ENCODE measurements at regions not wholly inside any gene's neighbourhood (a gene's known extent, or its start where the extent isn't known, plus 50 kb on each side); places are given as distances from the start of the nearest gene placed in this dataset.
A peak's percentile ranks its signal among the peaks of the same experiment; 100 is the strongest.

- no peaks in the 10 kb centered on the region for H3K27me3 ChIP-seq (ENCODE audit: insufficient read depth, poor library complexity, severe bottlenecking)
Measured at GRCh38 chr22:22157348-22157725, 87.2 kb upstream of the VPREB1 start.

GRCh38 chr22:22156716-22157347, 87.8 kb upstream of the VPREB1 start:
- Histone ChIP-seq H3K27ac (replicated peaks) (peak overlapping the region; percentile 74), H3K4me3 (replicated peaks; ENCODE audit: insufficient read depth, low read length) (no peak overlapping the region), H3K27me3 (ENCODE audit: insufficient read depth, poor library complexity, severe bottlenecking) (no peaks in the 10 kb centered on the region)
- TF ChIP-seq CTCF (IDR thresholded peaks at IDR 0.05; ENCODE audit: insufficient read depth, low read length) (peak; percentile 67), SPI1 (IDR thresholded peaks at IDR 0.05; ENCODE audit: borderline replicate concordance, low read depth) (no peak), POLR2AphosphoS5 (IDR thresholded peaks at IDR 0.05; ENCODE audit: low read depth) (0 out of 2 replicates have a peak, but pooled peaks have one; percentile 29), GABPA (IDR thresholded peaks at IDR 0.05; ENCODE audit: low read depth) (peak; percentile 33; the same call in 1 of the 2 replicates)
- peak; percentile 67 to 88 for DNase-seq (ENCODE audit: low read depth in 1 of 2, low spot score in 1 of 2)

More at GRCh38 chr22:22157348-22157725, 87.2 kb upstream of the VPREB1 start:
- TF ChIP-seq POLR2AphosphoS5 (IDR thresholded peaks at IDR 0.05; ENCODE audit: low read depth): no peak
- no peak for TF ChIP-seq REST (IDR thresholded peaks at IDR 0.05; ENCODE audit: insufficient replicate concordance, low read depth)
- no peak for TF ChIP-seq SPI1 (IDR thresholded peaks at IDR 0.05; ENCODE audit: borderline replicate concordance, low read depth)
- no peak for TF ChIP-seq GABPA (IDR thresholded peaks at IDR 0.05; ENCODE audit: low read depth)
- no peak for TF ChIP-seq CTCF (IDR thresholded peaks at IDR 0.05; ENCODE audit: insufficient read depth, low read length)
- Histone ChIP-seq H3K27ac (replicated peaks) (peak overlapping the region; percentile 74), H3K4me3 (replicated peaks; ENCODE audit: insufficient read depth, low read length) (no peak overlapping the region)
- no peak for DNase-seq (ENCODE audit: low read depth in 1 of 2, low spot score in 1 of 2)

GRCh38 chr22:22156348-22156715, 88.3 kb upstream of the VPREB1 start:
- H3K27ac ChIP-seq (replicated peaks): peak overlapping the region; percentile 74
- no peaks in the 10 kb centered on the region for H3K27me3 ChIP-seq (ENCODE audit: insufficient read depth, poor library complexity, severe bottlenecking)

More at GRCh38 chr22:22156348-22156715, 88.3 kb upstream of the VPREB1 start:
- H3K4me3 ChIP-seq (replicated peaks; ENCODE audit: insufficient read depth, low read length): no peak overlapping the region
- no peak for TF ChIP-seq SPI1 (IDR thresholded peaks at IDR 0.05; ENCODE audit: borderline replicate concordance, low read depth)
- TF ChIP-seq POLR2AphosphoS5 (IDR thresholded peaks at IDR 0.05; ENCODE audit: low read depth): no peak
- TF ChIP-seq GABPA (IDR thresholded peaks at IDR 0.05; ENCODE audit: low read depth): no peak
- TF ChIP-seq REST (IDR thresholded peaks at IDR 0.05; ENCODE audit: insufficient replicate concordance, low read depth): no peak
- TF ChIP-seq CTCF (IDR thresholded peaks at IDR 0.05; ENCODE audit: insufficient read depth, low read length): no peak
- no peak for DNase-seq (ENCODE audit: low read depth in 1 of 2, low spot score in 1 of 2)
